GM12878 (cell line): ENCODE measurements at regions not wholly inside any gene's neighbourhood (a gene's known extent, or its start where the extent isn't known, plus 50 kb on each side); places are given as distances from the start of the nearest gene placed in this dataset.

Experiments
- CTCF ChIP-seq, 3 experiments: IDR thresholded peaks in 2 of 3; conservative IDR thresholded peaks in 1 of 3; 2 replicates each; pipeline ENCODE4 v1.5.1; 2011; ENCODE audit warnings: low read depth in 3 of 3, low read length in 3 of 3, mild to moderate bottlenecking in 3 of 3, control low read depth in 2 of 3, moderate library complexity in 2 of 3, inconsistent platforms in 1 of 3, mixed read lengths in 1 of 3; ENCODE audit not compliant: control insufficient read depth in 2 of 3, insufficient read depth in 1 of 3; ENCODE audit errors: extremely low read depth in 1 of 3
- ETV6 ChIP-seq, 2 experiments: fragments of 450-650 bp in 1 of 2; IDR thresholded peaks in 1 of 2; conservative IDR thresholded peaks in 1 of 2; 2 replicates each; pipeline ENCODE4 v1.6.1; 2014; ENCODE audit warnings: antibody characterized with exemption in 1 of 2, borderline replicate concordance in 1 of 2, low read depth in 1 of 2, mild to moderate bottlenecking in 1 of 2, moderate library complexity in 1 of 2
- GATAD2B ChIP-seq: fragments of 450-650 bp; conservative IDR thresholded peaks from 2 replicates; pipeline ENCODE4 v1.6.1; 2017; ENCODE audit warnings: low read depth, mild to moderate bottlenecking, moderate library complexity
- HSF1 ChIP-seq: fragments of 150-350 bp; IDR thresholded peaks from 2 replicates; pipeline ENCODE4 v1.6.1; 2014; ENCODE audit warnings: mild to moderate bottlenecking, low read depth, low read length
- JUNB ChIP-seq: IDR thresholded peaks from 2 replicates; pipeline ENCODE4 v1.6.1; 2016; ENCODE audit warnings: antibody characterized with exemption, mild to moderate bottlenecking
- MLLT1 ChIP-seq: fragments of 450-650 bp; IDR thresholded peaks from 2 replicates; pipeline ENCODE4 v1.6.1; 2016; ENCODE audit warnings: mild to moderate bottlenecking
- PBX3 ChIP-seq: IDR thresholded peaks from 2 replicates; pipeline ENCODE4 v1.6.1; 2011; ENCODE audit warnings: mild to moderate bottlenecking, low read depth, low read length, moderate library complexity; ENCODE audit not compliant: insufficient replicate concordance
- SUZ12 ChIP-seq: fragments of 200-600 bp; sonication (generic); IDR thresholded peaks from one replicate; pipeline ENCODE4 v1.6.1; 2018; ENCODE audit warnings: antibody characterized with exemption, mild to moderate bottlenecking; ENCODE audit not compliant: unreplicated experiment
- ZBTB4 ChIP-seq: fragments of 450-650 bp; formaldehyde crosslinking; IDR thresholded peaks from 2 replicates; pipeline ENCODE4 v1.4.0; 2022; ENCODE audit warnings: mild to moderate bottlenecking, moderate library complexity

- TF ChIP-seq SUZ12 = no peak
- no peak for TF ChIP-seq PBX3
- TF ChIP-seq MLLT1 = no peak
- no peak for TF ChIP-seq CTCF (IDR thresholded peaks at IDR 0.05 in 2 of 3, conservative IDR thresholded peaks at IDR 0.05 in 1 of 3; ENCODE audit: control insufficient read depth in 2 of 3, extremely low read depth in 1 of 3, insufficient read depth in 1 of 3, low read depth in 3 of 3, low read length in 3 of 3)
- no peak for TF ChIP-seq GATAD2B
- TF ChIP-seq HSF1 = no peak
- TF ChIP-seq ETV6 (conservative IDR thresholded peaks at IDR 0.05 in 1 of 2, IDR thresholded peaks at IDR 0.05 in 1 of 2; ENCODE audit: borderline replicate concordance in 1 of 2, low read depth in 1 of 2) = no peak
- TF ChIP-seq ZBTB4 (CRISPR knock-in tag) = no peak
- TF ChIP-seq JUNB = no peak
Measured at GRCh38 chrX:131630534-131630933, 86.7 kb downstream of the OR13H1 start (continued).
